Hepatocyte (in vitro differentiated cells): ENCODE measurements at regions not wholly inside any gene's neighbourhood (a gene's known extent, or its start where the extent isn't known, plus 50 kb on each side); places are given as distances from the start of the nearest gene placed in this dataset.
A peak's percentile ranks its signal among the peaks of the same experiment; 100 is the strongest.

ENCODE experiments used
- DNase-seq: peaks from one replicate; pipeline ENCODE4 v3.0.0-alpha.2; 2016; ENCODE audit warnings: low spot score
- H2AFZ ChIP-seq: fragments of 200-600 bp; sonication (generic); 2 replicates; pipeline ENCODE4 v1.6.0; 2016; ENCODE audit warnings: antibody characterized with exemption, mild to moderate bottlenecking
- H3K27ac ChIP-seq: fragments of 200-600 bp; sonication (generic); 2 replicates; pipeline ENCODE4 v1.5.1; 2016; ENCODE audit warnings: mild to moderate bottlenecking
- H3K27me3 ChIP-seq: fragments of 200-600 bp; sonication (generic); 2 replicates; pipeline ENCODE4 v1.6.1; 2016
- H3K36me3 ChIP-seq: fragments of 200-600 bp; sonication (generic); replicated peaks from 2 replicates; pipeline ENCODE4 v1.5.1; 2016; ENCODE audit warnings: low read depth; ENCODE audit not compliant: insufficient read depth
- H3K4me1 ChIP-seq: fragments of 200-600 bp; sonication (generic); 2 replicates; pipeline ENCODE4 v1.5.1; 2016; ENCODE audit warnings: mild to moderate bottlenecking, moderate library complexity; ENCODE audit not compliant: insufficient read depth
- H3K4me2 ChIP-seq: fragments of 200-600 bp; sonication (generic); 2 replicates; pipeline ENCODE4 v1.6.0; 2016
- H3K4me3 ChIP-seq: fragments of 200-600 bp; sonication (generic); 2 replicates; pipeline ENCODE4 v1.5.1; 2016; ENCODE audit warnings: mild to moderate bottlenecking
- H3K79me2 ChIP-seq: fragments of 200-600 bp; sonication (generic); 2 replicates; pipeline ENCODE4 v1.6.0; 2017; ENCODE audit warnings: mild to moderate bottlenecking
- H3K9me2 ChIP-seq: fragments of 200-600 bp; sonication (generic); replicated peaks from 2 replicates; pipeline ENCODE4 v1.6.0; 2017; ENCODE audit warnings: mild to moderate bottlenecking; ENCODE audit not compliant: insufficient read depth
- H3K9me3 ChIP-seq: fragments of 200-600 bp; sonication (generic); 2 replicates; pipeline ENCODE4 v1.5.1; 2016; ENCODE audit warnings: low read depth, mild to moderate bottlenecking
- H4K20me1 ChIP-seq: fragments of 200-600 bp; sonication (generic); 2 replicates; pipeline ENCODE4 v1.6.0; 2016; ENCODE audit warnings: mild to moderate bottlenecking; ENCODE audit not compliant: insufficient read depth, poor library complexity, severe bottlenecking
- EZH2 ChIP-seq: fragments of 200-600 bp; sonication (generic); IDR thresholded peaks from 2 replicates; pipeline ENCODE4 v1.6.1; 2016; ENCODE audit warnings: antibody characterized with exemption, mild to moderate bottlenecking, borderline replicate concordance
- EZH2phosphoT487 ChIP-seq: fragments of 200-600 bp; sonication (generic); IDR thresholded peaks from one replicate; pipeline ENCODE4 v1.6.1; 2018; ENCODE audit warnings: antibody characterized with exemption, mild to moderate bottlenecking, low read depth, moderate library complexity; ENCODE audit not compliant: unreplicated experiment, severe bottlenecking
- WGBS: methylation state at CpG from one replicate; pipeline ENCODE4 v1.1.6; 2016; ENCODE audit warnings: low lambda C conversion rate; ENCODE audit errors: missing lambda C conversion rate; 5-methylcytosine and 5-hydroxymethylcytosine counted together
- TF ChIP-seq, protein P1 (sequence below): fragments of 200-600 bp; sonication (generic); IDR thresholded peaks from 2 replicates; pipeline ENCODE4 v1.5.1; 2016; ENCODE audit warnings: antibody characterized with exemption, mild to moderate bottlenecking; ENCODE audit not compliant: poor library complexity

DNA sequence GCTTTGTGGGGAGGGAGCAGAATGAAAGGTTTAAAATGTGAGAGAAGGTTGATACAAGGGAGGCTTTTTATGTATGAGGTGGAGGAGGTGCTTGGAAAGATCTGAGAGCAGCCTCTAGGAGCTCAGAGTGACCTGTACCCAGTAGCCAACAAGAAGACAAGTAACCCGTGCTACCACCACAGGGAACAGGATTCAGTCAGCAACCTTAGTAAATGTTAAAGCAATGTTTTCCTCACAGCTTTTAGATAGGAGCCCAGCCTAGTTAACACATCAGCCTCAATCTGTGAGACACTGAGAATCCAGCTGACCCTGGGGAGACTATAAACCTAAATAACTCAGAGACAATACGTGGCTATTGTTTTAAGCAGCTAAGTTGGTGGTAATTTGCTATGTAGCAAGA is 194.9 kb upstream of the NT5C1B start:
- Histone ChIP-seq H2AFZ (no peak overlapping the region), H3K9me3 (no peaks in the 10 kb centered on the region), H3K36me3 (no peaks in the 10 kb centered on the region), H3K4me1 (peaks cover 9% of the 10 kb centered on the region), H3K4me3 (no peak overlapping the region), H3K27me3 (no peaks in the 10 kb centered on the region), H3K79me2 (no peaks in the 10 kb centered on the region), H3K27ac (no peak overlapping the region), H4K20me1 (no peaks in the 10 kb centered on the region), H3K9me2 (no peaks in the 10 kb centered on the region), H3K4me2 (no peak overlapping the region)
- WGBS: 86% methylated on average over 2 of the region's 2 CpGs
- no peak for DNase-seq
- no peak for TF ChIP-seq EZH2
- TF ChIP-seq EZH2phosphoT487: no peak
- TF ChIP-seq, protein P1, sequence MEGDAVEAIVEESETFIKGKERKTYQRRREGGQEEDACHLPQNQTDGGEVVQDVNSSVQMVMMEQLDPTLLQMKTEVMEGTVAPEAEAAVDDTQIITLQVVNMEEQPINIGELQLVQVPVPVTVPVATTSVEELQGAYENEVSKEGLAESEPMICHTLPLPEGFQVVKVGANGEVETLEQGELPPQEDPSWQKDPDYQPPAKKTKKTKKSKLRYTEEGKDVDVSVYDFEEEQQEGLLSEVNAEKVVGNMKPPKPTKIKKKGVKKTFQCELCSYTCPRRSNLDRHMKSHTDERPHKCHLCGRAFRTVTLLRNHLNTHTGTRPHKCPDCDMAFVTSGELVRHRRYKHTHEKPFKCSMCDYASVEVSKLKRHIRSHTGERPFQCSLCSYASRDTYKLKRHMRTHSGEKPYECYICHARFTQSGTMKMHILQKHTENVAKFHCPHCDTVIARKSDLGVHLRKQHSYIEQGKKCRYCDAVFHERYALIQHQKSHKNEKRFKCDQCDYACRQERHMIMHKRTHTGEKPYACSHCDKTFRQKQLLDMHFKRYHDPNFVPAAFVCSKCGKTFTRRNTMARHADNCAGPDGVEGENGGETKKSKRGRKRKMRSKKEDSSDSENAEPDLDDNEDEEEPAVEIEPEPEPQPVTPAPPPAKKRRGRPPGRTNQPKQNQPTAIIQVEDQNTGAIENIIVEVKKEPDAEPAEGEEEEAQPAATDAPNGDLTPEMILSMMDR: no peak

DNA sequence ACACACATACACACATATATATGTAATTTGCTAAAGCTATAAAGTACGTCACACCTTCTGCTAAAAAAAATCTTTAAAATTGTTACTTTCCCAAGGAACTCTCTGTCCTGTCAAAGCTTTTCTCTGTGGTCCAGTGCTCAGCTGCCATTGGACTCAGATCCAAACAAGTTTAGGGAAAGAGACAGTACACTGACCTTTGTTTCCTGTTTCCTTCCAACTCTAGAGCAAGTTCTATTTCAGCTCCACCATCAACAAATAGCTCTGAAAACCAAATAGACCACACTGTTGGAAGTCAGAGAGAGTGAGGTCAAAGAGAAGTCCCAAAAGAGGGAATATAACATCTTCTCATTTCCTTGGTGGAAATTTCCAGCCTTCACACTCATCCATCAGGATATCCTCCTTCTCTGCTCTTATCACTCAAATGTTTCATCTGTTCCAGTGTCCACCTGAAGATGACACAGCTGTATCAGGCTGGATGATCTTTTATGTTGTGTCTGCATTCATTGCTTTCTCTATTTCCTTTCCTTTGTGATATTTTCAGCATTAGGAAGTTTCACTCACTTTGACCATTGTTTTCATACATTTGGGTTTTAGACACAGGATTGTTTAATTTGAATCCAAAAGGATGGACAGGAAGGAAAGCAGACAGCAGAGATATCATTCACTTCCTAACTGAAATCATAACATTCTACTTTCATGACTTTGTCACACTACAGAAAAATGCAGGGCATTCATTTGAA is 192.3 kb upstream of the NT5C1B start:
- peaks cover 9% of the 10 kb centered on the region for H3K4me1 ChIP-seq
- no peaks in the 10 kb centered on the region for H3K27me3 ChIP-seq
- no peak for DNase-seq
- no peaks in the 10 kb centered on the region for H3K9me3 ChIP-seq
- TF ChIP-seq, protein P1: no peak
- TF ChIP-seq EZH2phosphoT487 (no peak), EZH2 (no peak)
- H2AFZ ChIP-seq: no peak overlapping the region
- no peaks in the 10 kb centered on the region for H3K9me2 ChIP-seq
- whole genome bisulfite sequencing: 100% methylated on average over 1 of the region's 1 CpG
- no peak overlapping the region for H3K4me3 ChIP-seq
- H3K36me3 ChIP-seq: no peaks in the 10 kb centered on the region
- H3K27ac ChIP-seq: no peak overlapping the region
- H3K4me2 ChIP-seq: no peak overlapping the region
- no peaks in the 10 kb centered on the region for H3K79me2 ChIP-seq
- H4K20me1 ChIP-seq: no peaks in the 10 kb centered on the region

DNA sequence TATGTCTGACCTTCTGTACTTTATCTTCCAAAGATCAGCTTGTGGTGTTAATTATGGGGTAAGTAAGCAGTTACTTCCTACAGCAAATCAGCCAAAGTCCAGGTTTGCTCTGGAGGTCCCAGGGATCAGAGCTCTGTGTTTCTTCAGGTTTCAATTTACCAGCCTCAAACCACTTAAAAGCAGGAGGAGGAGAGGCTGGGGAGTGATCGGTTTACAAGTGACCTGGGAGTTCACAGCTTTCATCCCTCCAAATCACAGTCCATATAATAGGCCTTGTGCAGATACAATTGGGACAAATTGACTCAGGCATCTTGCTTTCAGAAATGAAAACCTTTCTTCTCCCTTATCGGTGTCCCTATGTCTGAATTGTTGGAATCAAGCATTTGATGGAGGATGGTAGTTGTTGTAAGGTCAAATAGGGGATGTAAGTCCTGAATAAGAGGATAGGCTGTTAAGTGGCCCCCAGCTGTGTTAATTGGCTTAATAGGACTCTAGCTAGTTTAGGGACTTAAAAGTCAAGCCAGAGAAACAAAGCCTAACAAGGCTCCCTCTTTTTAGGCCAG is 188.0 kb upstream of the NT5C1B start:
- peaks cover 12% of the 10 kb centered on the region for H3K4me1 ChIP-seq
- no peaks in the 10 kb centered on the region for H3K79me2 ChIP-seq
- peak overlapping the region; percentile 31 for H3K27ac ChIP-seq
- no peak overlapping the region for H2AFZ ChIP-seq
- H3K9me2 ChIP-seq: no peaks in the 10 kb centered on the region
- H3K4me2 ChIP-seq: peak overlapping the region; percentile 53
- H4K20me1 ChIP-seq: no peaks in the 10 kb centered on the region
- no peaks in the 10 kb centered on the region for H3K27me3 ChIP-seq
- no peaks in the 10 kb centered on the region for H3K9me3 ChIP-seq
- WGBS: 10% methylated on average over 2 of the region's 2 CpGs
- no peak for DNase-seq
- H3K4me3 ChIP-seq: no peak overlapping the region
- no peak for TF ChIP-seq EZH2phosphoT487
- H3K36me3 ChIP-seq: no peaks in the 10 kb centered on the region

DNA sequence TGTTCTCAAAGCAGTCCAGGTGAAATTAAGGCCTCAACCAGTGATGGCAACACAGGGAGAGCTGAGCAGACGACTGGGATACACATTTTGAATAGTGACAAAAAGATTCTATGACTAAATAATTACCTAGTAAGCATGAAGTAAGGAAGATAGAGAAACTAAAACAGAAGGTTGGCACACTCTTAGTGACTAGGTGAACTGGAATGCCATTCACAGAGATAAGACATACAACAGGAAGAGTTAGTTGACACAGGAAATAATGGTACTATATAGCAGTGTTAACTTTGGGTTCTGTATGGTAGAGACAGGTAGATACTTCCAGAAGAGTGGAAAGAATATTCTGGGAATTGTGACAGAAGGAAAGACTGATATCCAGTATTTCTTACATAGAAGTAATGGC is 181.8 kb upstream of the NT5C1B start:
- Histone ChIP-seq H3K27ac (no peak overlapping the region), H3K4me1 (no peaks in the 10 kb centered on the region), H3K9me3 (no peaks in the 10 kb centered on the region), H3K9me2 (no peaks in the 10 kb centered on the region), H3K36me3 (no peaks in the 10 kb centered on the region), H3K79me2 (no peaks in the 10 kb centered on the region), H3K4me2 (no peak overlapping the region), H3K27me3 (no peaks in the 10 kb centered on the region), H3K4me3 (no peak overlapping the region), H2AFZ (no peak overlapping the region), H4K20me1 (no peaks in the 10 kb centered on the region)
- WGBS: 85% methylated on average over 1 of the region's 1 CpG
- no peak for DNase-seq
- TF ChIP-seq EZH2phosphoT487 (no peak), EZH2 (no peak)
- TF ChIP-seq, protein P1: no peak
